ENCODE measurements at regions not wholly inside any gene's neighbourhood (a gene's known extent, or its start where the extent isn't known, plus 50 kb on each side); places are given as distances from the start of the nearest gene placed in this dataset.

- Histone ChIP-seq H3K4me1 (ENCODE audit: control insufficient read depth, insufficient read depth, low read length) (no peaks in the 10 kb centered on the region), H3K27ac (ENCODE audit: extremely low read depth, low read depth, low read length) (no peak overlapping the region), H3K9me3 (ENCODE audit: control insufficient read depth, insufficient read depth, low read depth, low read length) (no peaks in the 10 kb centered on the region; the same call in 1 of the 2 replicates), H3K36me3 (ENCODE audit: control insufficient read depth in 2 of 2, insufficient read depth in 1 of 2, low read length in 2 of 2) (no peaks in the 10 kb centered on the region), H3K4me3 (ENCODE audit: low read depth, low read length) (no peak overlapping the region)
- TF ChIP-seq ZBTB17 (tag by site-specific recombination; IDR thresholded peaks at IDR 0.05) (no peak), ZNF175 (tag by site-specific recombination; IDR thresholded peaks at IDR 0.05) (no peak), ZNF654 (tag by site-specific recombination; IDR thresholded peaks at IDR 0.05; ENCODE audit: low read depth) (no peak), ZNF623 (tag by site-specific recombination; IDR thresholded peaks at IDR 0.05) (no peak), ZBTB21 (tag by site-specific recombination; IDR thresholded peaks at IDR 0.05) (no peak), KLF9 (tag by site-specific recombination; IDR thresholded peaks at IDR 0.05; ENCODE audit: low read depth) (no peak), ZFP41 (tag by site-specific recombination; IDR thresholded peaks at IDR 0.05; ENCODE audit: borderline replicate concordance) (no peak), ZNF121 (tag by site-specific recombination; IDR thresholded peaks at IDR 0.05) (no peak), SALL2 (tag by site-specific recombination; IDR thresholded peaks at IDR 0.05; ENCODE audit: borderline replicate concordance) (no peak), ZNF433 (tag by site-specific recombination; IDR thresholded peaks at IDR 0.05; ENCODE audit: low read depth) (no peak), ZNF704 (tag by site-specific recombination; IDR thresholded peaks at IDR 0.05) (no peak)
- ChIA-PET POLR2A (no interaction called here), CTCF (no interaction called here)
Observed at GRCh38 chr5:98401656-98402055, 371.8 kb upstream of the RGMB start.

- ChIA-PET POLR2A (no interaction called here), CTCF (no interaction called here)
- Histone ChIP-seq H3K4me3 (ENCODE audit: low read depth, low read length) (no peak overlapping the region), H3K9me3 (ENCODE audit: control insufficient read depth, insufficient read depth, low read depth, low read length) (no peaks in the 10 kb centered on the region; the same call in 1 of the 2 replicates), H3K36me3 (ENCODE audit: control insufficient read depth in 2 of 2, insufficient read depth in 1 of 2, low read length in 2 of 2) (no peaks in the 10 kb centered on the region), H3K27ac (ENCODE audit: extremely low read depth, low read depth, low read length) (no peak overlapping the region), H3K4me1 (ENCODE audit: control insufficient read depth, insufficient read depth, low read length) (no peaks in the 10 kb centered on the region)
- TF ChIP-seq ZNF341 (tag by site-specific recombination; IDR thresholded peaks at IDR 0.05; ENCODE audit: low read depth), result no peak
- no peak for TF ChIP-seq ZFP69B (tag by site-specific recombination; IDR thresholded peaks at IDR 0.05)
- TF ChIP-seq ZNF174 (tag by site-specific recombination; IDR thresholded peaks at IDR 0.05), result no peak
- no peak for TF ChIP-seq ZNF2 (tag by site-specific recombination; IDR thresholded peaks at IDR 0.05)
- no peak for TF ChIP-seq ZNF843 (tag by site-specific recombination; IDR thresholded peaks at IDR 0.05)
- no peak for TF ChIP-seq ZNF311 (tag by site-specific recombination; IDR thresholded peaks at IDR 0.05; ENCODE audit: borderline replicate concordance)
- TF ChIP-seq ZNF157 (tag by site-specific recombination; IDR thresholded peaks at IDR 0.05), result no peak
- no peak for TF ChIP-seq IKZF3 (tag by site-specific recombination; IDR thresholded peaks at IDR 0.05)
- TF ChIP-seq ZNF623 (tag by site-specific recombination; IDR thresholded peaks at IDR 0.05), result no peak
- no peak for TF ChIP-seq TSHZ1 (tag by site-specific recombination; IDR thresholded peaks at IDR 0.05; ENCODE audit: borderline replicate concordance)
Observed at GRCh38 chr5:98402130-98402529, 371.3 kb upstream of the RGMB start.
